HEK293T (cell line): ENCODE measurements at regions not wholly inside any gene's neighbourhood (a gene's known extent, or its start where the extent isn't known, plus 50 kb on each side); places are given as distances from the start of the nearest gene placed in this dataset.

Experiments used
- CTCF ChIA-PET: fragments of 350-600 bp; formaldehyde crosslinking; extraction: SDS; loops from one replicate; lab custom pipeline; 2021; ENCODE audit warnings: antibody characterized with exemption, inconsistent platforms; lab: Yijun Ruan, JAX
- POLR2A ChIA-PET: fragments of 350-600 bp; formaldehyde crosslinking; extraction: SDS; loops from one replicate; lab custom pipeline; 2020; ENCODE audit warnings: antibody characterized with exemption, inconsistent platforms; lab: Yijun Ruan, JAX
- DNase-seq: peaks from one replicate; pipeline ENCODE4 v3.0.0; 2012; ENCODE audit warnings: mixed read lengths; ENCODE audit errors: extremely low spot score
- ARNT ChIP-seq: fragments of 450-650 bp; IDR thresholded peaks from 2 replicates; pipeline ENCODE4 v1.6.1; 2017; ENCODE audit warnings: mild to moderate bottlenecking
- BHLHE40 ChIP-seq: fragments of 450-650 bp; IDR thresholded peaks from 2 replicates; pipeline ENCODE4 v1.6.1; 2016; ENCODE audit warnings: mild to moderate bottlenecking, moderate library complexity, borderline replicate concordance
- CTBP1 ChIP-seq: fragments of 450-650 bp; IDR thresholded peaks from 2 replicates; pipeline ENCODE4 v1.6.1; 2016; ENCODE audit warnings: borderline replicate concordance
- ELF4 ChIP-seq: fragments of 450-650 bp; IDR thresholded peaks from 2 replicates; pipeline ENCODE4 v1.6.1; 2017; ENCODE audit warnings: antibody characterized with exemption
- FOXA1 ChIP-seq: fragments of 450-650 bp; IDR thresholded peaks from 2 replicates; pipeline ENCODE4 v1.6.1; 2016; ENCODE audit warnings: mild to moderate bottlenecking
- FOXK2 ChIP-seq: fragments of 450-650 bp; IDR thresholded peaks from 2 replicates; pipeline ENCODE4 v1.6.1; 2016; ENCODE audit warnings: mild to moderate bottlenecking
- FOXM1 ChIP-seq: fragments of 450-650 bp; IDR thresholded peaks from 2 replicates; pipeline ENCODE4 v1.6.1; 2017; ENCODE audit warnings: mild to moderate bottlenecking, borderline replicate concordance
- HDGF ChIP-seq: fragments of 450-650 bp; IDR thresholded peaks from 2 replicates; pipeline ENCODE4 v1.6.1; 2017; ENCODE audit warnings: antibody characterized with exemption, borderline replicate concordance
- L3MBTL2 ChIP-seq: fragments of 450-650 bp; conservative IDR thresholded peaks from 2 replicates; pipeline ENCODE4 v1.6.1; 2016; ENCODE audit warnings: mild to moderate bottlenecking
- LEF1 ChIP-seq: fragments of 450-650 bp; IDR thresholded peaks from 2 replicates; pipeline ENCODE4 v1.6.1; 2017; ENCODE audit warnings: mild to moderate bottlenecking, borderline replicate concordance
- NFRKB ChIP-seq: fragments of 450-650 bp; IDR thresholded peaks from 2 replicates; pipeline ENCODE4 v1.6.1; 2016; ENCODE audit warnings: mild to moderate bottlenecking, moderate library complexity
- SP1 ChIP-seq: fragments of 450-650 bp; IDR thresholded peaks from 2 replicates; pipeline ENCODE4 v1.6.1; 2017
- SUZ12 ChIP-seq: fragments of 450-650 bp; IDR thresholded peaks from 2 replicates; pipeline ENCODE4 v1.6.1; 2016; ENCODE audit warnings: mild to moderate bottlenecking
- TARDBP ChIP-seq: fragments of 450-650 bp; IDR thresholded peaks from 2 replicates; pipeline ENCODE4 v1.6.1; 2016
- ZNF384 ChIP-seq: fragments of 450-650 bp; IDR thresholded peaks from 2 replicates; pipeline ENCODE4 v1.6.1; 2016
- TF ChIP-seq, protein P1 (sequence below): fragments of 450-650 bp; IDR thresholded peaks from 2 replicates; pipeline ENCODE4 v1.6.1; 2016

DNA sequence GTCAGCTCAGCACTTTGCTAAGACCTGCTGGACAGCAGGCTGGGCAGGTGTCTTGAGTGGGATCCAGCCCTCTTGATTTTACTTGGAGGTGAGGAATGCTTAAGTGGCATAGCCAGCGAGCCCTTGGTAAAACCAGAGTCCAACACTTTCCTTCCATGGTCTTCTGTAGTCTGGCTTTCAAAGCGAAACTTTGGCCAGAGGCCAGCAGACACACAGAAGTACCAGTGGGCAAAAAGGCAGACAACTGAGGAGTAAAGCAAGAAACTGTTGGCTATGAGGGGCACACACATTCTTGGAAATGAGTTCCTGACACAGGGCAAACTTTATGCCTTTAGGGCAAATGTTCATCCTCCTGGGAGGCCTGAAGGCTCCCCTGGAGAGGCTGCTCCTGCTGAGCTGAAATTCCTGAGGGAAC lies 281.0 kb upstream of the POU3F1 start:
- CTCF ChIA-PET = no interaction called here
- POLR2A ChIA-PET = no interaction called here
- DNase-seq = no peak
- no peak for TF ChIP-seq BHLHE40
- TF ChIP-seq LEF1 = no peak
- no peak for TF ChIP-seq NFRKB

DNA sequence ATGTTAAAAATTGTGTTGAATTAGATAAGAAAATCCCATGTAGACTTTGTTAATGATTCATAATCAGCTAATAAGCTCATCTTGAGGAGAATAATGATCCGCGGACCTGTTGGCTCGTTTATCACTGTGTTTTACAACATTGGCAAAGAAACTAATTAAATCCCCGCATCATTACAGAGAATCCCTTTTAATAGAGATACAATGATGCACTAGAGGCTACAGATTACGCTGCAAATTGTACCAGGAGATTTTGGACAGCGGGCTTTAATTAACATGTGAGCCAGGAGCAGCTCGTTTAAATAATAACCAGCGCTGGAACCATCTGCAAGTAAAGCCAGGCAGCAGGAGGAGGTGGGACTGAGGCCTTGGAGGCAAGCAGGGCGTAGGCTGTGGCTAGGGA lies 280.3 kb upstream of the POU3F1 start:
- ChIA-PET CTCF (no interaction called here), POLR2A (no interaction called here)
- DNase-seq = no peak
- TF ChIP-seq LEF1 (no peak), L3MBTL2 (no peak), ARNT (no peak), HDGF (no peak), FOXA1 (no peak)

DNA sequence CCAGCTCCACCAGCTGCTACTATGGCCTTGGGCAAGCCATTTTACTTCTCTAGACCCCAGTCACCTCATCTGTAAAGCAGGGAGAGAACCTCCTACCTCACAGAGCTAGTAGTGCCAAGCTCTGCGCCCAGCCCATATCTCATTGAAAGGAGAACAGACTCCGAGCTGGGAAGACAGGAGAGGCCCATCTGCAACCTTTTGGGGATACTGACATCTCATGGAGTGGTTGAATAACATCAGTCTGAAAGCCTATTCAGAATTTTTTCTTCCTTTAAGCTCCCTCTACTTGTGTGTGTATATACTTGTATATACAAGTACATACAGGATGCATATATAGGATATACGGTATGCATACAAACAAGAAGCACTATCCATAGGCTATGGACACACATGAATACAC lies 279.5 kb upstream of the POU3F1 start:
- CTCF ChIA-PET = no interaction called here
- DNase-seq = no peak
- POLR2A ChIA-PET = no interaction called here
- TF ChIP-seq HDGF (no peak), ZNF384 (no peak)

DNA sequence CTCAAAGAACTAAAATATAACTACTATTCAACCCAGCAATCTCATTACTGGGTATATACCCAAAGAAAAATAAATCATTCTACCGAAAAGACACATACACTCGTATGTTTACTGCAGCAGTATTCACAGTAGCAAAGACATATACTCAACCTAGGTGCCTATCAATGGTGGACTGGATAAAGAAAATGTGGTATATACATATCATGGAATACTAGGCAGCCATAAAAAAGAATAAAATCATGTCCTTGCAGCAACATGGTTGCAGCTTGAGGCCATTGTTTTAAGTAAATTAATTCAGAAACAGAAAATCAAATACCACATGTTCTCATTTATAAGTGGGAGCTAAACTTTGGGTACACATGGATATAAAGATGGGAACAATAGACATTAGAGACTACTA lies 266.2 kb upstream of the POU3F1 start:
- no peak for DNase-seq

DNA sequence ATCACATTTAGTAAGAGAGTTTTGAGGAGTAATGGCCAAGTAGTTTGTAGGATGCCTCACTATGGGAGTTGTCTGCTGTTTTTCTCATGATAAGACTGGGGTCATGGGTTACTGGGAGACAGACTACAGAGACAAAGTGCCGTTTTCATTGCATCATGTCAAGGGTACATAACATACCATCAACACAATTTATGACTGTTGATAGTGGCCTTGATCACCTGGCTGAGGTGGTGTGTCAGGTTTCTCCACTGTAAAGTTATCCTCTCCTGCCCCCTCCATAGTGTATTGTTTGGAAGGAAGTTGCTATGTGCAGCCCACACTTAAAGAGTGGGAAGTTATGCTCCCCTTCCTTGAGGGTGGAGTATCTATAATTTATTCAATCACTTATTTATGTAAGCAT lies 263.5 kb upstream of the POU3F1 start:
- TF ChIP-seq ARNT (no peak), SP1 (no peak), FOXK2 (no peak), FOXM1 (no peak), FOXA1 (no peak), BHLHE40 (no peak), SUZ12 (no peak), NFRKB (no peak), LEF1 (no peak)
- DNase-seq = no peak
- CTCF ChIA-PET = no interaction called here
- POLR2A ChIA-PET = interaction anchor here (0.8 kb wide), 1 partner anchor 170 kb away, joined by 3 read pairs; no protein-coding TSS in a partner anchor

More for the DNA sequence above, 266.2 kb upstream of the POU3F1 start:
- TF ChIP-seq SP1 (no peak), SUZ12 (no peak), HDGF (no peak), ZNF384 (no peak), NFRKB (no peak), FOXK2 (no peak), BHLHE40 (no peak), FOXA1 (no peak), ARNT (no peak)
- ChIA-PET POLR2A (no interaction called here), CTCF (no interaction called here)

DNA sequence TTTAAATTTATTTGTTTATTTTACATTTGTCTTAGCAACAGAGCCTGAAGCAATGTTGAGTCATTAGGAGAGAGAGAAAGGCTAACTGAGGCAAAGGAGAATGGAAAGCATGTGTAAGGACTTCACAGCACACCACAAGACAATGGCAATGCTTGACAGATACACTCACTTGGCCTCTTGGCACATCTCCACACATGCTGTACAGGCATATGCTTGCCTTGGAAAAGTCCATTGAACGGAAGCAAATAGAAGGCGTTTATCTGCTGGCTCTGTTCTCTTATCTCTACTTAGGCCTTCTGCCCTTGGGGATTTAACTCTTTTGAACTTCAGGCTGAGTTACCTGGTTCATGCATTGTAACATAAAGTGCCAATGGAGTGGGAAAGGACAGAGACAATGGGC lies 262.2 kb upstream of the POU3F1 start:
- no peak for DNase-seq
- ChIA-PET CTCF (interaction anchor here (0.6 kb wide), 1 partner anchor 477 kb away, joined by 5 read pairs; no protein-coding TSS in a partner anchor), POLR2A (no interaction called here)
- TF ChIP-seq TARDBP (no peak), ZNF384 (no peak), HDGF (no peak), LEF1 (no peak), CTBP1 (no peak), BHLHE40 (no peak), FOXM1 (no peak), NFRKB (no peak), ELF4 (no peak), SUZ12 (no peak), SP1 (no peak), FOXK2 (no peak), L3MBTL2 (no peak), FOXA1 (no peak), ARNT (no peak)
- TF ChIP-seq, protein P1, sequence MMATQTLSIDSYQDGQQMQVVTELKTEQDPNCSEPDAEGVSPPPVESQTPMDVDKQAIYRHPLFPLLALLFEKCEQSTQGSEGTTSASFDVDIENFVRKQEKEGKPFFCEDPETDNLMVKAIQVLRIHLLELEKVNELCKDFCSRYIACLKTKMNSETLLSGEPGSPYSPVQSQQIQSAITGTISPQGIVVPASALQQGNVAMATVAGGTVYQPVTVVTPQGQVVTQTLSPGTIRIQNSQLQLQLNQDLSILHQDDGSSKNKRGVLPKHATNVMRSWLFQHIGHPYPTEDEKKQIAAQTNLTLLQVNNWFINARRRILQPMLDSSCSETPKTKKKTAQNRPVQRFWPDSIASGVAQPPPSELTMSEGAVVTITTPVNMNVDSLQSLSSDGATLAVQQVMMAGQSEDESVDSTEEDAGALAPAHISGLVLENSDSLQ = no peak

DNA sequence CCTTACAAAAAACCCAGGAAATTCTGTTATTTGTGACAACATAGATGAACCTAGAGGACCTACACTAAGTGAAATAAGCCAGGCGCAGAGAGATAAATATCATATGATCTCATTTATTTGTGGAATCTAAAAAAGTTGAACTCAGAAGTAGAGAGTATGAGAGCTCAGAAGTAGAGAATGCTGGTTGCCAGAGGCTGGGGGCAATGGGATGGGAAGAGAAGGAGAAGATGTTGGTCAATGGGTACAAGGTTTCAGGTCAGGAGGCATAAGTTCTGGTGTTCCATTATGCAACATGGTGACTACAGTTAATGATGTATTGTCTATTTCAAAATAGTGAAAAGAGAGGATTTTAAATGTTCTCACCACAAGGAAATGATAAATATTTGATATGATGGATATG lies 259.1 kb upstream of the POU3F1 start:
- no peak for DNase-seq
- POLR2A ChIA-PET = no interaction called here
- CTCF ChIA-PET = no interaction called here
- TF ChIP-seq FOXM1 (no peak), ELF4 (no peak), HDGF (no peak), NFRKB (no peak), ZNF384 (no peak), ARNT (no peak), SUZ12 (no peak), CTBP1 (no peak), SP1 (no peak), L3MBTL2 (no peak), BHLHE40 (no peak), FOXK2 (no peak), FOXA1 (no peak), LEF1 (no peak), TARDBP (no peak)
- TF ChIP-seq, protein P1 = no peak

DNA sequence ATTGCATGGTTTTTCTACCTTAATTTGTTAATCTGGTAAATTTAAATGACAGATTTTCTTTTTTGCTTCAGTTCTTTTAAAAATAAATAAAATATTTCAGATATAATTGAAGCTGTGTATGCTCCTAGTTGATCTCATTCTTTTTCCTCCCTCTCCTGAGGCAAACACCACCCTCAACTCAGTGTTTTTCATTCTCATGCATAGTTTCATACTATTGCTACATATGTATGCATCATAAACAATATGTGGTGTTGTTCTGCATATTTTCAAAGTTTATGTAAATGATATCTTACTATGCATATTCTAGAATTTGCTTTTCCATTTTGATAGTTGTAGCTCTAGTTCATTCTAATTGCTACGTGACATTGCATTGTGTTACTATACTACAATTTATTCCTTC lies 257.2 kb upstream of the POU3F1 start:
- ChIA-PET POLR2A (no interaction called here), CTCF (no interaction called here)
- TF ChIP-seq TARDBP (no peak), LEF1 (no peak), L3MBTL2 (no peak), SUZ12 (no peak), BHLHE40 (no peak), CTBP1 (no peak), HDGF (no peak), FOXM1 (no peak), ZNF384 (no peak)
- no peak for DNase-seq
